Anterior cingulate cortex (tissue), 58 donors: ENCODE measurements at regions not wholly inside any gene's neighbourhood (a gene's known extent, or its start where the extent isn't known, plus 50 kb on each side); places are given as distances from the start of the nearest gene placed in this dataset.
A peak's percentile ranks its signal among the peaks of the same experiment; 100 is the strongest.

Experiments used
- DNase-seq, 58 donors: peaks; one replicate each; lab custom pipeline; 2025; lab: John Stamatoyannopoulos, UW

DNA sequence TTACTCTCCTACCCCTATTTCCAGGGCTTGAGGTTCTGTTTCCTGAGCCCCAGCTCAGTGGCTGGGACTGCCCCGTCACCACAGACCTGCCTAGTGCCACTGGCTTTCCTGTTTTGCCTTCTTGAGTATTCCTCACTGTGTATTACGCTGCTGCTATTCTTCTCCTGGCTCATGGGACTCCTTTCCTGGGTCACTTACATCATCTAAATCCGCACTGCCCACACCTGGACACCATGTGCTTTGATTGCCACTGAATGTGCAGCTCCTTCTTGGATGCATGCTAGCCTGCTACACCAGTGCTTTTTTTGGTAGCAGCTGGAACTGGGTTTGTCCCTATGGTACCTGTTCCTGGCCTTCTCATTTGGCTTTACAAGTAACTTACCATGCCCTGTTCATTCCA, 96.6 kb upstream of the PTPRM start:
- no peak for DNase-seq

DNA sequence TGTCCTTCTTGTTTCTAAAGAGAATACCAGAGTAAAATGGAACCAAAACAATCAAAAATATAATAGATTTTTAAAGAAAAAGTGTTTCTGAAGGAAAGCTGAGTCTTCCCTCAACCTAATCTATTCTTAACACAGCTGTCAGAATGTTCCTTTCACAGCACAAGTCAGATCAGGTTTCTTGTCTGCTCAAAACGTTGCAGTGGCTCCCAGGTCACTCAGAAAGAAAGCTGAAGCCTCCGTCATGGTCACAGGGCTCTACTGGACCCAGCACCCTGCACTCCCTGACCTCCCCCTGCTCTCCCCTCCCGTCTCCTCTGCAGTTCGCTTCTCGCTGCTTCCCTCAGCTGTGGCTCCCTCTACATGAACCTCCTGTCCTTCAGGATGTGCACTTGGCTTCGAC, 90.7 kb upstream of the PTPRM start:
- DNase-seq, result no peak

DNA sequence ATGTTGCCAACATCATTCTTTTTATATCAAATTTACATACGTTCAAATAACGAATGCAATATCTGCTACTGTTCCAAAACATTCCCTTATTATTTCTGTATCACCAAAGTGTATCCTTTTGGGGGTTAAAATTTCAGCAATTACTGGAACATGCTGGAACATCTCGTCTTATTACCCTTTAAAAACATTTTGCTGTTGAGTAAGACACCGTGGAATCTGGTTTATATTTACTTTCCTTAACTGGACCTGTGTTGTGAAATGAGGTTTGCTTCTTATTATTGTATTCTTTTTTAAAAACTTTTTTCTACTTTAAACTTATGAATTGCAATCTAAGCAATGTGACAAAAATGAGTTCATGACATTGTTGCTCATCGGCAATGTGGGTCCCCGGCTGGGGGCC, 87.4 kb upstream of the PTPRM start:
- DNase-seq, result no peak

DNA sequence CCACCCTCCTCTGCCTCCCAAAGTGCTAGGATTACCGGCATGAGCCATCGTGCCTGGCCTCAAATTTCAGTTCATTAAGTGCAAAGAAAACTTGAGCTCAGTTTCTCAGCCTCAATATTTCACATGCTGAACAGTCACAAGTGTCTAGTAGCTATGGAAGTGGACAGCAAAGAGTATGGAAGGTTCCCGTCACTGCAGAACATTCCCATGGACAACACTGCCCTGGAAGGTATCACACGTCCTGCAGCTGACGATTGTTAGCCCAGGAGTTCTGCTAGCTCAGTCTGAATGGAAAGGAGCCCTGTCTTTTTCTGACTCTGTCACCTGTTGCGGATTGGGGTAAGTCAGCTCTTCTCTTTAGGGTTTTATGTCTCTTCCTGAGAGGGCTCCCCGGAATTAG, 86.2 kb upstream of the PTPRM start:
- DNase-seq, result no peak

DNA sequence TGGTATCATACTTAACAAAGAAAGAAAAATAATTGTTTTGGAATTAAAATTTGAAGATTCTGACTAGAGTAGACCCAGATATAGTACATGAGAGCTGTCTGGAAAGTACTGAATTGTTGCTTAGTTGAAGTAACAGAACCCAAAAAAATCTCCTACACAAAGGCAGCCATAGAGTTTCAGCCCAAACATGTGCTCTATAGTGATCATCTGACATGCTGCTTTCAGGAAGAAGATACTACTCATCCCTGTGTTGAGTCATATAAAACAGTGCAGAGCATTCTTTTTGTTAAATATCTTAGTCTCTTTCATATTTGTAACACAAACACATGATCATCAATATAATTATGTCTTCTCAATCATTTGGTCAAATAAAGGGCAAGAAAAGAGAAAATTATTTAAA, 84.8 kb upstream of the PTPRM start:
- DNase-seq, result peak in 1 of 58 donors; percentile 37

DNA sequence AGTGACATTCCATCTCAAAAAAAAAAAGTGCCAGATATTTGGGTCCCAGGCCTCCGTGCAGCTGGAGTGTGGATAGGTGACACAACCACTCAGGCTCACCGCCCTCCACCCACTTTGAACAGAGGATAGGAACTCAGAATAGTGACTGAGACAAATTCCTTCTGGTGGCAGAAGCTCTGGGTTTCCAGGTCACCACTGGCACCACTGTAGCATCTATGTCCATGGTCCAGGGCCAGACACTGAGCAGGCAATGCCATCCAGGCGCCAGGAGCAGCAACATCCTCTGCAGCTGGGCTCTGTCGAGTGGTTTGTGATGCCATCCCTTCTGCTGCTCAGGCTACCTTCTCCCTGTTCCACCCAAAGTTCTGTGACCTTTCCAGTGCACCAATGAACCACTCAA, 81.5 kb upstream of the PTPRM start:
- DNase-seq, result no peak

DNA sequence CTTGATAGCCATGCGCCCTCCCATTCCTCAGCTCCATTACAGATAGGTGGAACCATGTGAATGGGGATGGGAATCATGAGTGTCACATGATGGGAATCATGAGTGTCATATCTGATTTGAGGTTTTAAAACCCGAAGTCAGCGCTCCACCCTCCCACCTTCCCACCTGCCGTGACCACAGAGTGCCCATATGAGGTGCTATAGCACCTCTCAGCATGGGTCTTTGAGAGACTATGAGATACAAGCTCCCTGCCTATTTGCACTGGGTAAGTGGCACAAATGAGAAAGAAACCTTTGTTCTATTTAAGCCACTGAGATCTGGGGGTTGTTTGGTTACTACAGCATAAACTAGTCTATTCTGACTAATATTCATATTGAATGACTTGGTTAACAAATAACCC, 78.5 kb upstream of the PTPRM start:
- no peak for DNase-seq

DNA sequence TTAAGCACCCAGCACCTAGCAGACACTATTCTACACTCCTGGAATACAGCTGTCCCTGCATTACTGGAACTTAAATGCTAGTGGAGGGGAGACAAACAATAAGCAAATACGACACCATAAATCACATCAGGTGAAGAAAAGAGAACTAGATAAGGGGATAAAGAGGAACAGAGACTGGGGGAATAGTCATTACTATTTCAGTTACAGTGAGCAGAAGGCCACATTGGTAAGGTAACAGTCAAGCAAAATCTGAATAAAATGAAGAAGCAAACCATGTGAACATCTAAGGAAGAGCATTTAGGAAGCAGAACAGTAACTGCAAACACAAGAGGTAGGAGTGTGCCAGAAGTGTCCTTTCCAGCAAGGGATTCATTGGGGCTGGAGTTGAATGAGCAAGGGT, 77.0 kb upstream of the PTPRM start:
- DNase-seq, result no peak

DNA sequence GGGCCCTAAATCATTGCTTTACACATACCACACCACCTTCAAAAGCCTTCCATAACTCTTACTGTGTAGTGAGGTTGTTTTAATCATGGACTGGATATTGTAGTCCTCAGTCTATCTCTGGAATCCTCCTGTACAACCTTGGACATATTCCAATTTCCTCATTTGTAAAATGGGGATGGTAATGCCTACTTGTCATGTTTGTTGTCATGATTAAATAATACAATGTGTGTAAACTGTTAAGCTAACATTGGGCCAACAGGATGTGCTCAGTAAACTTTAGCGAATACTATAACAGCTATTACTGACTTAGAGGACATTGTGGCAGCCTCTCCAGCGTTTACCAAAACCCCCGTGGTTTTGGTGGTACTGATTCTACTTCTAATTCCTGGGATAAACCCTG, 74.7 kb upstream of the PTPRM start:
- no peak for DNase-seq

DNA sequence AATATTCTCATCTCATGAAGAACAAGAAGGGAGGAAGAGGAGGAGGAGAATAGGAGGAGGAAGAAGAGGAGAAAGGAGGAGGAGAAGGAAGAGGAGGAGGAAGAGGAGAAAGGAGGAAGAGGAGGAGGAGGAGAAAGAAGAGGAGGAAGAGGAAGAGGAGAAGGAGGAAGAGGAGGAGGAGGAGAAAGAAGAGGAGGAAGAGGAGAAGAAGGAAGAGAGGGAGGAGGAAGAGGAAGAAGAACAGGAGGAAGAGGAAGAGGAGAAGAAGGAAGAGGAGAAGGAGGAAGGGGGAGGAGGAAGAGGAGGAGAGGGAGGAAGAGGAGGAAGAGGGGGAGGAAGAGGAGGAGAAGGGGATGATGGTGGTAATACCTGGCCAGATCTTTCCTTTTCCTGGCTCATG, 70.0 kb upstream of the PTPRM start:
- DNase-seq, result no peak

DNA sequence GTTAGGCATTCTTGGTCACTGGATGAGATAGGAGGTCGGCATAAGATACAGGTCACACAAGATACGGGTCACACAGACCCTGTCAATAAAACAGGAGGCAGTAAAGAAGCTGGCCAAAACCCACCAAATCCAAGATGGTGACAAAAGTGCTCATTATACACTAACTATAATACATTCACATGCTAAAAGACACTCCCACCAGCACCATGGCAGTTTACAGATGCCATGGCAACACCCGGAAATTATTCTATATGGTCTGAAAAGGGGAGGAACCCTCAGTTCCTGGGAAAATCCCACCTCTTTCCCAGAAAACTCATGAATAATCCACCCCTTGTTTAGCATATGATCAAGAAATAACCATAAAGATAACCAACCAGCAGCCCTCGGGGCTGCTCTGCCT, 56.0 kb upstream of the PTPRM start:
- DNase-seq, result no peak

DNA sequence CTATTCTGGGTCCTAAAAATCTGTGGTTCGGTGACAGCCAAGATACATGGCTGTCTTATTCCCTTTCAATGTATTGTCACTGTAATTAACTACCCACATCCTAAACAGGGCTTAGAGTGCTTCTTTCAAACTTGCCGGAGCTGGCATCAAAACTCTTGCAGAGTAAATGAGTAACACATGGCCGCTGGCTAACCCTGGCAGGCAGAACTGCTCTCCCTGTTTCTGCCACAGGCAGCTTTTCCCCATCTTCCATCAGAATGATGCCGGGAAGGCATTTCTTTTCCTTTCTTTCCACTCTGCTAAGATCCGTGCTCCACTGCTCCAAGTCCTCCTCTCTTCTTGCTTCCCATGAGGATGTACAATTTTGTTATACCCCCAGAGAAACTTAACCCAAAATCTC, 54.8 kb upstream of the PTPRM start:
- DNase-seq, result no peak

DNA sequence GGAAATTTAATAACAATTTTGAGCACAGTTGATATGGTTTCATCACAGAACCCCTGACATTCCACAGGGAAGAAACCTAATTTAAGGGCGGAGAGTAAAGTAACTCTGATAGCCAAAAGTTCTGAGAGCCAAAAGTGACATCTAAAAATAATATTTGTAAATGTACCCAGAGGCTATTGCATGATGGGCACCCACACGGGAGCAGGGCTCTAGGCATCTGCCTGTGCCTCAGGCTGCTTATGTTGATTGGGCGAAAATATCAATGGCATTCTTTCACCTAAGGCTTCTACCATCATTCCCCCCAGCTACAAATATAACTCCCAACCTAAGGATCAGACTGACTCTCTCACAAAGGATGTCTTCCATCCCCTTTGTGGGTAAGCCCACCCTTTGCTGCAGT, 54.1 kb upstream of the PTPRM start:
- DNase-seq, result no peak

DNA sequence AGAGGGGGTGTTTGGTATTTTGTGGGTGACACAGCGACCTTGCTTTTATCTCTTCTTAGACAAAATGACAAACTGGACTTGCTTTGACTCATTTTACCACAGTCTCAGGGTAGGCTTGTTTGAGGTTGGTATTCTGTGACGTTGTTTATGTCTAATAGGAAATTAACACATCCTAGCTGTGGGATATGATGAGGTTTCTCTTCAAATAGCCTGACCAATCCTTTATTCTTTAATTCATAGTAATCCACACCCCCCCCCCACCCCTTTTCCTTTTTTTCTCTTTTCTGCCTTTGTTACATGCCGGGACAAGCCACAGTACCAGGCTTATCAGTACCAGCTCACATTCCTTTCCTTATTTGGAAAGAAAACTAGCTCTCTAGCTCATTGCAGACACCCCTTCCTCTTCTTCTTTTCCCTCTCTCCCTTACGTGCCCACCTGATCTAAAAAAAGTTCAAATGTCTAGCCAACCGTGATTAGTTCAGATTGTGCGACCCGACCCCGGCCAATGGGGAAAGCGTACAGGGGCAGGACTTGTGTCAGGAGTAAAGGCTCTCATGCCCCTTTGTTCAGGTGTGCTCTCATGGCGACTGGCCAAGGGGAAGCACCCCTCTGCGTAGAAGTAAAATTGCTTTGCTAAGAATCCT, 52.2 kb upstream of the PTPRM start:
- DNase-seq, result no peak

DNA sequence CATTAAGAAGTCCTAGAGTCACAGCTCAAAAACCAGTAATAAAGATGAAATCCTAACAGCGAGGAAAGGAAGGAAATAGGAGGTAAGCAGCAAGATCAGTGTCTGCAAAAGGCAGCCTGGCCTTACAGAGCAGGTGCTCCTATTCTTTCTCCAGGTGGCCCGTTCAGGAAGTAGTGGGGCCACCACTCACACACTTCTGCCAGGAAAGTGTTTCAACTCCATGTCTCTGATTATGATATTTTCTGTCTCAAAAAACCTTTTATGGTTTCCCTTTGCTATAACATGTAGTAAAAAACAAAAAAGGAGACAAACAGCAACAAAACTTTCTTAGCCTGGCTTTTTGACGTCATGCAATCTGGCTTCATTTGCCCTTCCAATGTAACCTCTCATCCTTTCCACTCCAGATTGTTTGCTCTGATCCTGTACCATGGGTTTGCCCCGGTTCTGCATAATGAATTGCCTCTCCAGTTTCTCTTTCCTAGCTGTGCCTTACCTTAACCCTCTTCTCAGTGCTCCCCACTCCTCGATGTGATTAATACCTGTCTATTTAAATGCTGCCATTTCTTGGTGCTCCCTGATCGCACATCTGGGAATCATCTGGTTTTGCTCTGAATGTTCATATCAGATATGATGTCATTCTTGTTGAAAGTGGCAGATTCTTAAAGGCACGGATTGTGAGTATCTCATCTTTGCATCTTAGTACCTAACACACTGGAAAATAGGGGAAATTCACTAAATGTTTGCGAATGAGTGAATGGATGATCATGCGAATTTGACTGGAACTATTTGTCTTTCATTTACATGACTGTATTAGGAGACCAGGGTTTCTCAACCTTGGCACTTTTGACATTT, 50.6 kb upstream of the PTPRM start:
- DNase-seq, result no peak
